ENCODE measurements at regions not wholly inside any gene's neighbourhood (a gene's known extent, or its start where the extent isn't known, plus 50 kb on each side); places are given as distances from the start of the nearest gene placed in this dataset.
A peak's percentile ranks its signal among the peaks of the same experiment; 100 is the strongest.

DNA sequence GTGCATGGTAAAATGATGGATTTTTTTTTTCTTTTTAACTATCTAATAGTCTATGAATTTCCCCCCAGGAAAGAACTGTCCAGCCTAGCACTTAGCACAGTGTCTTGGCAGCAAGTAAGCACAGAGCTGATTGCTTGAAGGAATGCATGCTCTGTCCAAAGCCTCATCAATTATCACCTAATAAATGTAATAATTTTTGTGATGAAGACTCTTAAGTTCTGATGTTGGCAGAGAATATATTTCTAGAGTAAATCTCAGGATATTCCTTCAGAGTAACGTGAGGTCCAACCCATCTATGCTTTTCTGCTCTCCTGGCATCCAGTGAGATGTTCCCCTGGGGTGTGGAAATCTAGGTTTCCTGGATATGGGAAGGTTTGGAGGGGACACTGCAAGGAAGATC is 152.4 kb downstream of the TMX1 start:
- H3K4me1 ChIP-seq (replicated peaks; ENCODE audit: insufficient read depth), result peaks cover 38% of the 10 kb centered on the region
- peaks cover 24% of the 10 kb centered on the region for H3F3A ChIP-seq (ENCODE audit: insufficient read depth, low read depth)
- H3K27ac ChIP-seq, result no peak overlapping the region
- no peak overlapping the region for H2AFZ ChIP-seq
- no peaks in the 10 kb centered on the region for H3K9me2 ChIP-seq (ENCODE audit: insufficient read depth)
- no peaks in the 10 kb centered on the region for H4K20me1 ChIP-seq (ENCODE audit: insufficient read depth)
- intact Hi-C loops (cut with micrococcal nuclease; ENCODE audit: unreplicated experiment), result no loop called here
- CTCF ChIA-PET, result no interaction called here
- no peak overlapping the region for H3K4me3 ChIP-seq
- POLR2A ChIA-PET (ENCODE audit: unreplicated experiment), result no interaction called here
- no peaks in the 10 kb centered on the region; the same call in 1 of the 2 replicates for H3K9me3 ChIP-seq (ENCODE audit: insufficient read depth, low read depth)
- TF ChIP-seq EZH2 (IDR thresholded peaks at IDR 0.05; ENCODE audit: low read depth), result no peak
- H3K79me2 ChIP-seq (ENCODE audit: low read depth), result no peaks in the 10 kb centered on the region
- BruUV-seq (replicated peaks), result no TSS peak
- H3K36me3 ChIP-seq (ENCODE audit: low read depth), result no peaks in the 10 kb centered on the region
- no peak for DNase-seq
- no peaks in the 10 kb centered on the region for H3K27me3 ChIP-seq (ENCODE audit: insufficient read depth, low read depth)
- H3K4me2 ChIP-seq, result no peak overlapping the region

DNA sequence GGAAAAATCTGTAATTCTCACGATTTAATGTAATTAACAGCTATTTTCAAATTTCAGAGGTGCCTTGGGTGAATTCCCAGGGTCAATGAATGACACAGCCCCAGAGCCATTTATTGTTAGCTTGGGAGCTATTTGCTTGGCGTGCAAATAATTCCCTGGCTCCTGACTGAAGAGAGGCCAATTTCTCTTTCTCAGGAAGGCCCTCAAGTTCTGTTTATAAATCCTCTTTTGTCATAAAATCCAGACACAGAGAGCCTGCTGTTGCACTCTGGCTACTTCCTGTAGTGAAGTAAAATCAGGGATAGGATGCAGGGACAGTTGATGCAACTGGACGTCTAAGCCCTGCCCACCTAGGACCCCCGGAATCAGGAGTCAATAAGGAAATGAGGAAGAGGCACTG is 154.3 kb downstream of the TMX1 start:
- Histone ChIP-seq H2AFZ (peak overlapping the region; percentile 61; the same call in 1 of the 2 replicates), H3K27ac (peak overlapping the region; percentile 95), H3K36me3 (ENCODE audit: low read depth) (no peaks in the 10 kb centered on the region), H3K4me3 (no peak overlapping the region), H3K79me2 (ENCODE audit: low read depth) (no peaks in the 10 kb centered on the region), H3K9me2 (ENCODE audit: insufficient read depth) (no peaks in the 10 kb centered on the region), H3K27me3 (ENCODE audit: insufficient read depth, low read depth) (no peaks in the 10 kb centered on the region), H4K20me1 (ENCODE audit: insufficient read depth) (no peaks in the 10 kb centered on the region), H3K4me1 (replicated peaks; ENCODE audit: insufficient read depth) (peaks cover 58% of the 10 kb centered on the region), H3K4me2 (peak overlapping the region; percentile 72), H3K9me3 (ENCODE audit: insufficient read depth, low read depth) (no peaks in the 10 kb centered on the region; the same call in 1 of the 2 replicates), H3F3A (ENCODE audit: insufficient read depth, low read depth) (peaks cover 30% of the 10 kb centered on the region)
- DNase-seq, result no peak
- TF ChIP-seq, protein P1, sequence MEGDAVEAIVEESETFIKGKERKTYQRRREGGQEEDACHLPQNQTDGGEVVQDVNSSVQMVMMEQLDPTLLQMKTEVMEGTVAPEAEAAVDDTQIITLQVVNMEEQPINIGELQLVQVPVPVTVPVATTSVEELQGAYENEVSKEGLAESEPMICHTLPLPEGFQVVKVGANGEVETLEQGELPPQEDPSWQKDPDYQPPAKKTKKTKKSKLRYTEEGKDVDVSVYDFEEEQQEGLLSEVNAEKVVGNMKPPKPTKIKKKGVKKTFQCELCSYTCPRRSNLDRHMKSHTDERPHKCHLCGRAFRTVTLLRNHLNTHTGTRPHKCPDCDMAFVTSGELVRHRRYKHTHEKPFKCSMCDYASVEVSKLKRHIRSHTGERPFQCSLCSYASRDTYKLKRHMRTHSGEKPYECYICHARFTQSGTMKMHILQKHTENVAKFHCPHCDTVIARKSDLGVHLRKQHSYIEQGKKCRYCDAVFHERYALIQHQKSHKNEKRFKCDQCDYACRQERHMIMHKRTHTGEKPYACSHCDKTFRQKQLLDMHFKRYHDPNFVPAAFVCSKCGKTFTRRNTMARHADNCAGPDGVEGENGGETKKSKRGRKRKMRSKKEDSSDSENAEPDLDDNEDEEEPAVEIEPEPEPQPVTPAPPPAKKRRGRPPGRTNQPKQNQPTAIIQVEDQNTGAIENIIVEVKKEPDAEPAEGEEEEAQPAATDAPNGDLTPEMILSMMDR (conservative IDR thresholded peaks at IDR 0.05), result no peak
- TF ChIP-seq EZH2 (IDR thresholded peaks at IDR 0.05; ENCODE audit: low read depth), result no peak
- CTCF ChIA-PET, result no interaction called here
- intact Hi-C loops (cut with micrococcal nuclease; ENCODE audit: unreplicated experiment), result loop anchor here (2.0 kb wide), 2 partner anchors 48 to 258 kb away; no protein-coding TSS in a partner anchor
- POLR2A ChIA-PET (ENCODE audit: unreplicated experiment), result no interaction called here
- BruUV-seq (replicated peaks), result no TSS peak

- Histone ChIP-seq H3K36me3 (ENCODE audit: low read depth) (no peaks in the 10 kb centered on the region), H2AFZ (peak overlapping the region; percentile 61; the same call in 1 of the 2 replicates), H3K4me3 (no peak overlapping the region), H3F3A (ENCODE audit: insufficient read depth, low read depth) (peaks cover 33% of the 10 kb centered on the region), H4K20me1 (ENCODE audit: insufficient read depth) (no peaks in the 10 kb centered on the region), H3K27me3 (ENCODE audit: insufficient read depth, low read depth) (no peaks in the 10 kb centered on the region), H3K9me2 (ENCODE audit: insufficient read depth) (no peaks in the 10 kb centered on the region), H3K9me3 (ENCODE audit: insufficient read depth, low read depth) (no peaks in the 10 kb centered on the region; the same call in 1 of the 2 replicates), H3K79me2 (ENCODE audit: low read depth) (no peaks in the 10 kb centered on the region), H3K4me2 (peak overlapping the region; percentile 72), H3K27ac (peak overlapping the region; percentile 95), H3K4me1 (replicated peaks; ENCODE audit: insufficient read depth) (peaks cover 62% of the 10 kb centered on the region)
- ChIA-PET POLR2A (ENCODE audit: unreplicated experiment) (interaction anchor here (0.5 kb wide), 1 partner anchor 151 kb away, joined by 3 read pairs; no protein-coding TSS in a partner anchor), CTCF (no interaction called here)
- no TSS peak for BruUV-seq (replicated peaks)
- peak; percentile 42 to 70 for DNase-seq
- TF ChIP-seq, protein P1 (conservative IDR thresholded peaks at IDR 0.05), result no peak
- TF ChIP-seq EZH2 (IDR thresholded peaks at IDR 0.05; ENCODE audit: low read depth), result no peak
- intact Hi-C loops (cut with micrococcal nuclease; ENCODE audit: unreplicated experiment), result loop anchor here (2.0 to 5.0 kb wide), 4 partner anchors 48 to 258 kb away; no protein-coding TSS in a partner anchor
These were observed 154.8 kb downstream of the TMX1 start for GRCh38 chr14:51394804-51395203.

Measured in PC-9 (cell line).